ENCODE measurements at regions not wholly inside any gene's neighbourhood (a gene's known extent, or its start where the extent isn't known, plus 50 kb on each side); places are given as distances from the start of the nearest gene placed in this dataset.

GRCh38 chr5:52419357-52419756 is 368.4 kb upstream of the ITGA1 start:
- DNase-seq, result no peak

GRCh38 chr5:52427615-52428014 is 360.1 kb upstream of the ITGA1 start:
- DNase-seq, result no peak

GRCh38 chr5:52428977-52429489 is 358.7 kb upstream of the ITGA1 start:
- DNase-seq, result no peak

GRCh38 chr5:52441768-52442167 is 345.9 kb upstream of the ITGA1 start:
- no peak for DNase-seq

GRCh38 chr5:52443187-52443586 is 344.5 kb upstream of the ITGA1 start:
- no peak for DNase-seq

GRCh38 chr5:52448111-52448510 is 339.6 kb upstream of the ITGA1 start:
- no peak for DNase-seq

- DNase-seq, result no peak
These were observed 338.2 kb upstream of the ITGA1 start for GRCh38 chr5:52449516-52449915.

- DNase-seq, result no peak
These were observed 335.6 kb upstream of the ITGA1 start for GRCh38 chr5:52452098-52452497.

GRCh38 chr5:52453176-52453575 is 334.5 kb upstream of the ITGA1 start:
- no peak for DNase-seq

GRCh38 chr5:52455920-52456319 is 331.8 kb upstream of the ITGA1 start:
- no peak for DNase-seq

- DNase-seq, result no peak
These were observed 329.9 kb upstream of the ITGA1 start for GRCh38 chr5:52457810-52458209.

GRCh38 chr5:52466113-52466512 is 321.6 kb upstream of the ITGA1 start:
- no peak for DNase-seq

GRCh38 chr5:52466749-52467520 is 320.8 kb upstream of the ITGA1 start:
- no peak for DNase-seq

GRCh38 chr5:52468976-52469375 is 318.7 kb upstream of the ITGA1 start:
- no peak for DNase-seq

- no peak for DNase-seq
These were observed 318.3 kb upstream of the ITGA1 start for GRCh38 chr5:52469420-52469819.

- no peak for DNase-seq
These were observed 317.9 kb upstream of the ITGA1 start for GRCh38 chr5:52469835-52470234.

GRCh38 chr5:52476346-52476745 is 311.4 kb upstream of the ITGA1 start:
- DNase-seq, result no peak

GRCh38 chr5:52481201-52481600 is 306.5 kb upstream of the ITGA1 start:
- DNase-seq, result no peak

GRCh38 chr5:52481851-52482250 is 305.9 kb upstream of the ITGA1 start:
- no peak for DNase-seq

GRCh38 chr5:52491071-52491787 is 296.5 kb upstream of the ITGA1 start:
- DNase-seq, result no peak

GRCh38 chr5:52491818-52492217 is 295.9 kb upstream of the ITGA1 start:
- DNase-seq, result no peak

- DNase-seq, result no peak
These were observed 290.5 kb upstream of the ITGA1 start for GRCh38 chr5:52497133-52497693.

- no peak for DNase-seq
These were observed 289.1 kb upstream of the ITGA1 start for GRCh38 chr5:52498607-52499006.

GRCh38 chr5:52502460-52502999 is 285.2 kb upstream of the ITGA1 start:
- no peak for DNase-seq
